ENCODE measurements at regions not wholly inside any gene's neighbourhood (a gene's known extent, or its start where the extent isn't known, plus 50 kb on each side); places are given as distances from the start of the nearest gene placed in this dataset.
"Not testable (repeated sequence)": the region's sequence is repeated elsewhere in the genome, so short reads cannot be mapped to it uniquely, and the experiment has no call there.

DNA sequence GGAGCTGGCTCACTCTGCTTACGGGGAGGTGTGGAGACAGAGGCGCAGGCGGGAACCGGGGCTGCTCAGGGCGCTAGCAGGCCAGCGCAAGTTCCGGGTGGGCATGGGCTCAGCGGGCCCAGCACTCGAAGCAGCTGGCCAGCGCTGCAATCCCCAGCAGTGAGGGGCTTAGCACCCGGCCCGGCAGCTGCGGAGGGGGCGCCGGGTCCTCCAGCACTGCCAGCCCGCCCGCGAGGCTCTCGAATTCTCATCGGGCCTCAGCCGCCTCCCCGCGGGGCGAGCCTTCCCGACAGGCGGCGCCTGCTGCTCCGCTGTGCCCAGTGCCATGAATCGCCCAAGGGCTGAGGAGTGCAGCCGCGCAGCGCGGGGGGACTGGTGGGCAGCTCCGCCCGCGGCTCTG is 78.6 kb upstream of the MITF start:
- intact Hi-C loops (cut with DNase I): loop anchor here (10.0 kb wide), 1 partner anchor 226 kb away; no protein-coding TSS in a partner anchor
- Histone ChIP-seq H3K36me3 (no peaks in the 10 kb centered on the region), H3K9me3 (no peaks in the 10 kb centered on the region), H3K27me3 (no peaks in the 10 kb centered on the region), H3K4me3 (no peak overlapping the region), H3K4me1 (no peaks in the 10 kb centered on the region), H3K27ac (no peak overlapping the region), H3K9ac (ENCODE audit: low read depth in 2 of 2, low read length in 2 of 2) (no peak overlapping the region)
- TF ChIP-seq, protein P1, sequence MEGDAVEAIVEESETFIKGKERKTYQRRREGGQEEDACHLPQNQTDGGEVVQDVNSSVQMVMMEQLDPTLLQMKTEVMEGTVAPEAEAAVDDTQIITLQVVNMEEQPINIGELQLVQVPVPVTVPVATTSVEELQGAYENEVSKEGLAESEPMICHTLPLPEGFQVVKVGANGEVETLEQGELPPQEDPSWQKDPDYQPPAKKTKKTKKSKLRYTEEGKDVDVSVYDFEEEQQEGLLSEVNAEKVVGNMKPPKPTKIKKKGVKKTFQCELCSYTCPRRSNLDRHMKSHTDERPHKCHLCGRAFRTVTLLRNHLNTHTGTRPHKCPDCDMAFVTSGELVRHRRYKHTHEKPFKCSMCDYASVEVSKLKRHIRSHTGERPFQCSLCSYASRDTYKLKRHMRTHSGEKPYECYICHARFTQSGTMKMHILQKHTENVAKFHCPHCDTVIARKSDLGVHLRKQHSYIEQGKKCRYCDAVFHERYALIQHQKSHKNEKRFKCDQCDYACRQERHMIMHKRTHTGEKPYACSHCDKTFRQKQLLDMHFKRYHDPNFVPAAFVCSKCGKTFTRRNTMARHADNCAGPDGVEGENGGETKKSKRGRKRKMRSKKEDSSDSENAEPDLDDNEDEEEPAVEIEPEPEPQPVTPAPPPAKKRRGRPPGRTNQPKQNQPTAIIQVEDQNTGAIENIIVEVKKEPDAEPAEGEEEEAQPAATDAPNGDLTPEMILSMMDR (IDR thresholded peaks at IDR 0.05): no peak
- DNase-seq: no peak

DNA sequence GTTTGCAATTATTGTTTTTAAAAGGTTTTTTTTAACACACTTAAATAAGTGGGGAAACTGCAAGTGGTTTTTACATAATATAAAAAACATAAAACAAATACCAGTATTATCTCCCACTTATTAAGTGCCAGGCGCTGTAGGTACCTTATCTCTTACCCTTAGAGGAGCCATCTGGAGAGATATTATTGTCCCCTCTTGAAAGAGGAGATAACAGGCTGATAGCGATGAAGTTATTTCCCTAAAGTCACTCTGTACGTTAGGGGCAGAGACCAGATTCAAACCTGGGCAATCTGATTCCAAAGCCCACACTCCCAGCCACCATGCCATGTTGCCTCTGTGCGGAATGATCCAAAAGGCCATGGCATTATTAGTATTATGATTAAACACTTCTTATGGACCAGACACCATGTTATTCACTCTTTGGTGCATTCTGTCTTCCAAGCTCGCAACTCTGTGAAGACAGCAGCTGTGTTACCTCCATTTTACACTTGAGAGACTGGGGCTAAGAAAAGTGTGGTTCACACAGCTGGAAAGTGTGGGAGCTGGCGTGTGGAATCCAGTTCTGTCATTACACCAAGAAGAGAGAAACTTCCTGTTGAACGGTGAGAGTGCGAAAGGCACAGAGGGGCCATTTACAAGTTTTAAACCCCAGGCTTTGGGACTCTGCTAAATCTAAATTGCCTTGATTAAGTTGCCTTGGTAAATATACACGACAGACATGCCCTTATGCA is 79.9 kb upstream of the MITF start:
- TF ChIP-seq, protein P1 (IDR thresholded peaks at IDR 0.05): no peak
- Histone ChIP-seq H3K27ac (no peak overlapping the region), H3K4me1 (no peaks in the 10 kb centered on the region), H3K36me3 (no peaks in the 10 kb centered on the region), H3K9ac (ENCODE audit: low read depth in 2 of 2, low read length in 2 of 2) (no peak overlapping the region), H3K9me3 (no peaks in the 10 kb centered on the region), H3K27me3 (no peaks in the 10 kb centered on the region), H3K4me3 (no peak overlapping the region)
- intact Hi-C loops (cut with DNase I): no loop called here
- DNase-seq: no peak

GRCh38 chr3:69658514-69659140 is 80.6 kb upstream of the MITF start:
- Histone ChIP-seq H3K27me3 (no peaks in the 10 kb centered on the region), H3K9me3 (no peaks in the 10 kb centered on the region), H3K27ac (no peak overlapping the region), H3K4me1 (no peaks in the 10 kb centered on the region), H3K4me3 (no peak overlapping the region), H3K9ac (ENCODE audit: low read depth in 2 of 2, low read length in 2 of 2) (no peak overlapping the region), H3K36me3 (no peaks in the 10 kb centered on the region)
- no peak for DNase-seq
- TF ChIP-seq, protein P1 (IDR thresholded peaks at IDR 0.05): no peak
- intact Hi-C loops (cut with DNase I): no loop called here

GRCh38 chr3:69657030-69657429 is 82.2 kb upstream of the MITF start:
- H3K4me3 ChIP-seq; intact Hi-C loops (cut with DNase I); H3K4me1 ChIP-seq; H3K36me3 ChIP-seq; H3K27ac ChIP-seq; H3K27me3 ChIP-seq; H3K9ac ChIP-seq (ENCODE audit: low read depth in 2 of 2, low read length in 2 of 2); H3K9me3 ChIP-seq: not testable (repeated sequence)
- DNase-seq: peak; percentile 50

DNA sequence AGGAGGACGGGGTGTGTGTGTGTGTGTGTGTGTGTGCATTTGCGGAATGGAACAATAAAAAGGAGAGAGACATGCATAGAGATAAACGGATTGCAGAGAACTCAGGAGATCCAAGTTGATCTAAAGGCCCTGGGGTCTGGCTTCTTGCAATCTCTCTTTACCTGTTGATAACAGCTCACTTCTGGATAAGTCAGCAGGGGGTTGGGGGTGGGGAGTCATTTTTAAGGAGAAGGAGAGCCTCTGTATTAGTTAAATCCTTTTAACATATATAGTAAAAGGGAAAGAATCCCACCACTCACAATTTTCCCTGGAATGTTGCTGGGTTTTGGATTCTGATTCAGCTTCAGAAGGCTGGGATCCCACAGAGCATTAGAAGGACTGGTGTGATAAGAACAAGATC is 87.5 kb upstream of the MITF start:
- TF ChIP-seq, protein P1 (IDR thresholded peaks at IDR 0.05): no peak
- Histone ChIP-seq H3K27me3 (no peaks in the 10 kb centered on the region), H3K4me3 (no peak overlapping the region), H3K36me3 (no peaks in the 10 kb centered on the region), H3K4me1 (no peaks in the 10 kb centered on the region), H3K9ac (ENCODE audit: low read depth in 2 of 2, low read length in 2 of 2) (no peak overlapping the region), H3K9me3 (no peaks in the 10 kb centered on the region), H3K27ac (no peak overlapping the region)
- intact Hi-C loops (cut with DNase I): no loop called here
- no peak for DNase-seq

DNA sequence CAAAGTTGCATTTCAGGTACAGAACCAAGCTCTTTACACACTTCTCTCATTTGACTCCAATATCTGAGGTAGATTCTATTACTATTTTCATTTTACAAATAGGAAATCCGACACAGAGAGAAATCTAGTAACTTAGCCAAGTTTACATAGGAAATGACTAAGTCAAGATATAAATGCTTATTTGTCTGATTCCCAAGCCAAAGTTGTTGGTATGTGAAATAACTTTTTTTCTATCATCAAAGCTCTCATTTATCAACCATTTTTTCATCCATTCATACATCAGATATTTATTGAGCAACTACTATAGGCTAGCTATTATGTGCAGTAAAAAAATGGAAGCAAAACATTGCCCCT is 89.2 kb upstream of the MITF start:
- DNase-seq: no peak
- intact Hi-C loops (cut with DNase I): no loop called here
- Histone ChIP-seq H3K27ac (no peak overlapping the region), H3K4me3 (no peak overlapping the region), H3K27me3 (no peaks in the 10 kb centered on the region), H3K36me3 (no peaks in the 10 kb centered on the region), H3K4me1 (no peaks in the 10 kb centered on the region), H3K9me3 (no peaks in the 10 kb centered on the region), H3K9ac (ENCODE audit: low read depth in 2 of 2, low read length in 2 of 2) (no peak overlapping the region)
- TF ChIP-seq, protein P1 (IDR thresholded peaks at IDR 0.05): no peak

Measured in colonic mucosa (tissue), 4 donors.